OCI-LY7 (cell line): ENCODE measurements at regions not wholly inside any gene's neighbourhood (a gene's known extent, or its start where the extent isn't known, plus 50 kb on each side); places are given as distances from the start of the nearest gene placed in this dataset.

Experiments used
- BruUV-seq: library from RNA; stranded (reverse); fragments of 400-500 nt; replicated peaks from 2 replicates; lab custom pipeline; 2021; lab: Mats Ljungman, UMichigan
- CTCF ChIA-PET: fragments of 300-600 bp; sonication (Branson Sonifier 250); formaldehyde crosslinking; loops from one replicate; lab custom pipeline; 2022; ENCODE audit warnings: antibody characterized with exemption; ENCODE audit not compliant: unreplicated experiment; lab: Charles Lee
- POLR2A ChIA-PET: fragments of 300-600 bp; sonication (Branson Sonifier 250); formaldehyde crosslinking; loops from one replicate; lab custom pipeline; 2022; ENCODE audit warnings: antibody characterized with exemption; lab: Charles Lee
- DNase-seq: peaks from one replicate; pipeline ENCODE4 v3.0.0-alpha.2; 2015; ENCODE audit warnings: low spot score
- H2AFZ ChIP-seq: fragments of 200-600 bp; sonication (generic), shearing (Covaris generic); 2 replicates; pipeline ENCODE4 v1.6.1; 2014; ENCODE audit warnings: mild to moderate bottlenecking, antibody characterized with exemption, low read length, moderate library complexity
- H3K27ac ChIP-seq: fragments of 200-600 bp; sonication (generic); 2 replicates; pipeline ENCODE4 v1.5.1; 2014; ENCODE audit warnings: mixed run types, low read depth, mild to moderate bottlenecking, moderate library complexity, low read length, inconsistent platforms; ENCODE audit not compliant: poor library complexity, severe bottlenecking
- H3K36me3 ChIP-seq: fragments of 200-600 bp; sonication (generic); 2 replicates; pipeline ENCODE4 v1.6.1; 2014; ENCODE audit warnings: mild to moderate bottlenecking, antibody characterized with exemption, low read length, moderate library complexity, mixed read lengths; ENCODE audit not compliant: insufficient read depth
- H3K4me1 ChIP-seq: fragments of 200-600 bp; sonication (generic); 2 replicates; pipeline ENCODE4 v1.5.1; 2014; ENCODE audit warnings: mild to moderate bottlenecking, low read length; ENCODE audit not compliant: insufficient read depth, poor library complexity, severe bottlenecking
- H3K4me2 ChIP-seq: fragments of 200-600 bp; sonication (generic); 2 replicates; pipeline ENCODE4 v1.6.1; 2014; ENCODE audit warnings: mild to moderate bottlenecking, low read length
- H3K4me3 ChIP-seq: fragments of 200-600 bp; sonication (generic); 2 replicates; pipeline ENCODE4 v1.5.1; 2014; ENCODE audit warnings: mild to moderate bottlenecking, low read depth, low read length; ENCODE audit not compliant: poor library complexity, severe bottlenecking
- H3K79me2 ChIP-seq: fragments of 200-600 bp; sonication (generic); 2 replicates; pipeline ENCODE4 v1.6.1; 2016; ENCODE audit warnings: low read depth, mild to moderate bottlenecking, low read length, moderate library complexity, mixed read lengths; ENCODE audit not compliant: insufficient read depth
- H3K9me2 ChIP-seq: fragments of 200-600 bp; sonication (generic); 2 replicates; pipeline ENCODE4 v1.6.1; 2016; ENCODE audit warnings: mild to moderate bottlenecking, low read length, mixed read lengths; ENCODE audit not compliant: insufficient read depth
- H3K9me3 ChIP-seq: fragments of 200-600 bp; sonication (generic); 2 replicates; pipeline ENCODE4 v1.6.1; 2014; ENCODE audit warnings: mild to moderate bottlenecking, mixed run types, low read length, mixed read lengths
- H4K20me1 ChIP-seq: fragments of 200-600 bp; sonication (generic); 2 replicates; pipeline ENCODE4 v1.6.1; 2014; ENCODE audit warnings: mild to moderate bottlenecking, antibody characterized with exemption, low read length, moderate library complexity, mixed read lengths; ENCODE audit not compliant: insufficient read depth
- CTCF ChIP-seq: fragments of 200-600 bp; sonication (generic); conservative IDR thresholded peaks from 2 replicates; pipeline ENCODE4 v1.5.1; 2014; ENCODE audit warnings: mild to moderate bottlenecking, antibody characterized with exemption, low read length, moderate library complexity, mixed read lengths
- EZH2phosphoT487 ChIP-seq: fragments of 200-600 bp; sonication (generic); IDR thresholded peaks from 2 replicates; pipeline ENCODE4 v1.6.1; 2018; ENCODE audit warnings: low read depth, borderline replicate concordance, mild to moderate bottlenecking, mixed run types, antibody characterized with exemption, low read length, moderate library complexity, mixed read lengths
- intact Hi-C: fragments of 100-400 bp; cut with micrococcal nuclease; formaldehyde crosslinking; loops from one replicate; pipeline ENCODE4 v1.10.0; 2022; ENCODE audit not compliant: unreplicated experiment

DNA sequence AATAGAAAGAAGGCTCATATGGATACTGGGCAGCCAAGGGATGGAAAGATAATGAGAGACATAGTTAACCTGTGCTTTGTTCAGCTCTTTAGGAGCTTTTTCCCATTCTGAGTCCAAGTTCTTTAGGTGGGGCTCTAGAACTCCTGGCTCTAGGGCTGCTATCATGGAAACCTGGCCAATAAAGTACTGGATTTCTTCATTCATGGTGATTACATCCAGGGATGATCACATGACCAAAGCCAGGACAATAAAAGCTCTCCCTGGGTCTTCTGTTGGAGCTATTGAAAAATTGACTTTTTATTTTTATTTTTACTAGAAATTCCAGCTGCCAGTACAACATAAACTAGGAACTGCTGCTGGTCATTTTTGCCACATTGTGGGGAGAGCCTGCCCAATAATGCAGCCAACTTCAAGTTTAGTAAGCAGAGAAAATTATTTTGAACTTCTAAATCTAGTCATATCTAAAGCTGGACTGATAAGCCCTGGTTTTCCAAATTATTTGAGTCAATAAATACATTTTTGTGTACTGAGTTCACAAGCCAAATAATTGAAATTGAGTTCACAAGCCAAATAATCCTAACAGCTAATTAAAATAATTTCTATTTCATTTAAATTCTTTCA, 224.9 kb upstream of the STARD13 start:
- TF ChIP-seq CTCF (no peak), EZH2phosphoT487 (no peak)
- no peak for DNase-seq
- no peak overlapping the region for H2AFZ ChIP-seq
- no peaks in the 10 kb centered on the region for H4K20me1 ChIP-seq
- no peak overlapping the region for H3K4me2 ChIP-seq
- H3K79me2 ChIP-seq = no peaks in the 10 kb centered on the region
- no peaks in the 10 kb centered on the region for H3K36me3 ChIP-seq
- no peak overlapping the region for H3K4me3 ChIP-seq
- no peaks in the 10 kb centered on the region for H3K9me3 ChIP-seq
- no TSS peak for BruUV-seq
- H3K9me2 ChIP-seq = no peaks in the 10 kb centered on the region
- intact Hi-C loops = no loop called here
- CTCF ChIA-PET = no interaction called here
- POLR2A ChIA-PET = interaction anchor here (0.6 to 1.1 kb wide), 6 partner anchors 11 to 755 kb away, joined by 3 to 4 read pairs (median 3); no protein-coding TSS in a partner anchor
- no peaks in the 10 kb centered on the region for H3K4me1 ChIP-seq
- H3K27ac ChIP-seq = no peak overlapping the region

DNA sequence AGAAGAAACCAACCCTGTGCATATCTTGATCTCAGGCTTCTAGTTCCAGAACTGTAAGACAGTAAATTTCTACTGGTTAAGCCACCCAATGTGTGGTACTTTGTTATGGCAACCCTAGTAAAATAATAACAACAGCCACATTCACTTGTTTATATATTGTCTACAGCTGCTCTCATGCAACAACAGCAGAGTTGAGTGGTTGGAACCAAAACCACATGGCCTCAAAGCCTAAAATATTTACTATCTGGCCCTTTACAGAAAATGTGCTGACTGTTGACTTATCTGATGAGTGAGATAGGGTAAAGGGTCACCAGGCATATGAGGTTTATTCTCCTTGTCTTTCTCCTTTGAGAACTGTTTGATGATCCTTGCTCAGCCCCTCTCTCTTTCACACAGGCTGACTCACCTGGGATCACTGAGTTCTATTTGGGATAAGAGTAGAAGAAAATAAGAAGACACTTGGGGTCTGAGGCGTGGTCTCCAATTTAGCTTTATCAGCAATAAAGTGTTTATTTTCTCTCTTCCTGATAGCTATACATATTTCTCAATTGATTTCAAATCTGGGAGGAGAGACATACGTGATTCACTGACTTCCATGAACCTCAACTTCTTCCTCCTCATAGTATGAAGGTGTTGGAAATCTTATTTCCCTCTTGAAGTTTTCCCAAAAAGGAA, 227.5 kb upstream of the STARD13 start:
- ChIA-PET CTCF (no interaction called here), POLR2A (interaction anchor here (1.5 kb wide), 2 partner anchors 10 to 564 kb away, joined by 3 to 5 read pairs; no protein-coding TSS in a partner anchor)
- no peaks in the 10 kb centered on the region for H3K79me2 ChIP-seq
- H3K9me2 ChIP-seq = no peaks in the 10 kb centered on the region
- TF ChIP-seq EZH2phosphoT487 (no peak), CTCF (no peak)
- DNase-seq = no peak
- H3K4me1 ChIP-seq = peaks cover under 1% of the 10 kb centered on the region
- H3K27ac ChIP-seq = no peak overlapping the region
- no peak overlapping the region for H3K4me3 ChIP-seq
- no peaks in the 10 kb centered on the region for H3K9me3 ChIP-seq
- no peak overlapping the region for H2AFZ ChIP-seq
- H3K4me2 ChIP-seq = no peak overlapping the region
- intact Hi-C loops = no loop called here
- no TSS peak for BruUV-seq
- no peaks in the 10 kb centered on the region for H4K20me1 ChIP-seq
- no peaks in the 10 kb centered on the region for H3K36me3 ChIP-seq

GRCh38 chr13:33514362-33514761, 228.8 kb upstream of the STARD13 start:
- no peaks in the 10 kb centered on the region for H3K9me3 ChIP-seq
- H2AFZ ChIP-seq = no peak overlapping the region
- H3K79me2 ChIP-seq = no peaks in the 10 kb centered on the region
- intact Hi-C loops = no loop called here
- ChIA-PET POLR2A (interaction anchor here (1.5 kb wide), 2 partner anchors 8 to 12 kb away, joined by 4 to 5 read pairs; no protein-coding TSS in a partner anchor), CTCF (no interaction called here)
- no peak overlapping the region for H3K4me3 ChIP-seq
- no peak overlapping the region for H3K4me2 ChIP-seq
- TF ChIP-seq CTCF (0 out of 2 replicates have a peak, but pooled peaks have one; percentile 29), EZH2phosphoT487 (no peak)
- peaks cover 9% of the 10 kb centered on the region for H3K4me1 ChIP-seq
- DNase-seq = peak; percentile 22
- H3K9me2 ChIP-seq = no peaks in the 10 kb centered on the region
- no peaks in the 10 kb centered on the region for H3K36me3 ChIP-seq
- BruUV-seq = no TSS peak
- H4K20me1 ChIP-seq = no peaks in the 10 kb centered on the region
- H3K27ac ChIP-seq = no peak overlapping the region
